Ovary (tissue), 3 donors: ENCODE measurements at regions not wholly inside any gene's neighbourhood (a gene's known extent, or its start where the extent isn't known, plus 50 kb on each side); places are given as distances from the start of the nearest gene placed in this dataset.

Experiments
- EP300 ChIP-seq: sonication (generic); formaldehyde crosslinking; IDR thresholded peaks from one replicate; pipeline ENCODE4 v1.6.1; 2017; ENCODE audit warnings: antibody characterized with exemption
- POLR2A ChIP-seq: fragments of 450-650 bp; IDR thresholded peaks from one replicate; pipeline ENCODE4 v1.6.1; 2017; ENCODE audit warnings: antibody characterized with exemption, mild to moderate bottlenecking, moderate library complexity
- TF ChIP-seq, protein P1 (sequence below), 3 donors: fragments of 450-650 bp in 2 of 3; fragments of 200-600 bp in 1 of 3; IDR thresholded peaks; one replicate each; pipeline versions ENCODE4 v1.5.1 to v1.8.0; 2016 to 2022; ENCODE audit warnings: antibody characterized with exemption in 3 of 3, mild to moderate bottlenecking in 1 of 3
- donor health status: DM: no; HTN: no; CAD: no.

DNA sequence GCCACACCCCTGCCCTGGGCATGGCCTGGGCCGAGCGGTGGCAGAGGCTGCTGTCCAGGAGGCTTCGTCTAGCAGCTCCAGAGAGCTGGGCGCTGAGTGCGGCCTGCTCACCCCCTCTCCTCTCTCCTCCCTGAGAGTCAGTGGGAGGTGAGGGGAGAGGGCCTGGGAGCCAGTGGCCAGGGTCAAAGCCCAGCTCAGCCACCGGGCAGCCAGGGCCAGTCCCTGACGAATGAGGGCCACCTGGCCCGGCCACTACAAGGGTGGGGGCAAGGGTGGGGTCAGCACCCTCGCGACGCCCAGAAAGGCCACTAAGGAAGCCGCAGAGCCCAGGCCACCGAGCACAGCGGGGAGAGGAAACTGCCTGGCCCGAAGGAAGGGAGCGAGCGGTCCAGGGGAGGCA lies 131.7 kb downstream of the FAM53A start:
- TF ChIP-seq, protein P1, sequence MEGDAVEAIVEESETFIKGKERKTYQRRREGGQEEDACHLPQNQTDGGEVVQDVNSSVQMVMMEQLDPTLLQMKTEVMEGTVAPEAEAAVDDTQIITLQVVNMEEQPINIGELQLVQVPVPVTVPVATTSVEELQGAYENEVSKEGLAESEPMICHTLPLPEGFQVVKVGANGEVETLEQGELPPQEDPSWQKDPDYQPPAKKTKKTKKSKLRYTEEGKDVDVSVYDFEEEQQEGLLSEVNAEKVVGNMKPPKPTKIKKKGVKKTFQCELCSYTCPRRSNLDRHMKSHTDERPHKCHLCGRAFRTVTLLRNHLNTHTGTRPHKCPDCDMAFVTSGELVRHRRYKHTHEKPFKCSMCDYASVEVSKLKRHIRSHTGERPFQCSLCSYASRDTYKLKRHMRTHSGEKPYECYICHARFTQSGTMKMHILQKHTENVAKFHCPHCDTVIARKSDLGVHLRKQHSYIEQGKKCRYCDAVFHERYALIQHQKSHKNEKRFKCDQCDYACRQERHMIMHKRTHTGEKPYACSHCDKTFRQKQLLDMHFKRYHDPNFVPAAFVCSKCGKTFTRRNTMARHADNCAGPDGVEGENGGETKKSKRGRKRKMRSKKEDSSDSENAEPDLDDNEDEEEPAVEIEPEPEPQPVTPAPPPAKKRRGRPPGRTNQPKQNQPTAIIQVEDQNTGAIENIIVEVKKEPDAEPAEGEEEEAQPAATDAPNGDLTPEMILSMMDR (IDR thresholded peaks at IDR 0.05) = no peak
- TF ChIP-seq EP300 (no peak), POLR2A (no peak)
